ENCODE measurements at regions not wholly inside any gene's neighbourhood (a gene's known extent, or its start where the extent isn't known, plus 50 kb on each side); places are given as distances from the start of the nearest gene placed in this dataset.

DNA sequence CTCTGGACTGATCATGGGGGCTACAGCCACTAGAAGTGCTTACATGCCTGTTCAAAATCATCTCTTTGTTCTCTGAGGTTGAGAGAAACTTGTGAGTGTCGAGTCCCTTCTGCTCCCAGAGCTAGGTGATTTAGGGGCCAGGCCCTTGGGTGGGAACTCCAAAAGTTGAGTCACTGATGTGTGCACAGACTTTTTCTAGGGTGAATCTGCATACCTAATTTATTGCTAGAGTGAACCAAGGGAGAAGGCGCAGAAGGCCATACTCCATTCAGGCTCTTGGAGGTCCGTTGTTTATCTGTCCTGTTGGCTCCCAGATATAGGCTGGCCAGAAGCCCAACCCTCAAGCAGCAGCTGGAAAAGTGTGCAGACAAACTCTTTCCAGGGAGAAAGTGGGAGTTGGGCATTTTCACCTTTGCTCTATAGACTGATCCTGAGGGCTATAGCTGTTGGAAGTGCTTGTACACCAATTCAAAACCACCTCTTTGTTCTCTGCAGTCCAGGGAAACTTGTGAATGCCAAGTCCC, 80.8 kb upstream of the ARX start:
- TF ChIP-seq BHLHE40 (IDR thresholded peaks at IDR 0.05; ENCODE audit: borderline replicate concordance) = no peak
- no peak for TF ChIP-seq SUZ12 (IDR thresholded peaks at IDR 0.05)
- TF ChIP-seq FOXM1 (IDR thresholded peaks at IDR 0.05; ENCODE audit: borderline replicate concordance) = no peak

Data from HEK293T (cell line).